Adrenal gland (tissue), 9 donors: ENCODE measurements at regions not wholly inside any gene's neighbourhood (a gene's known extent, or its start where the extent isn't known, plus 50 kb on each side); places are given as distances from the start of the nearest gene placed in this dataset.

Experiments
- DNase-seq, 7 donors: peaks; one replicate each; pipeline ENCODE4 v3.0.0-alpha.2; 2019 to 2020
- H3K27ac ChIP-seq, 5 donors: fragments of 200-600 bp; sonication (generic) in 4 of 5; 1 replicate in 3 of 5; 2 replicates in 2 of 5; pipeline versions ENCODE4 v1.5.1 to v1.8.0; 2016 to 2020; ENCODE audit warnings: mild to moderate bottlenecking in 1 of 5
- H3K27me3 ChIP-seq: fragments of 200-600 bp; 2 replicates; pipeline ENCODE4 v1.8.0; 2021
- H3K36me3 ChIP-seq, 2 donors: fragments of 200-600 bp; replicated peaks in 1 of 2; 1 replicate in 1 of 2; 2 replicates in 1 of 2; pipeline versions ENCODE4 v1.5.1 to v1.8.0; 2018 to 2022
- H3K4me1 ChIP-seq, 2 donors: fragments of 200-600 bp; replicated peaks in 1 of 2; 1 replicate in 1 of 2; 2 replicates in 1 of 2; pipeline versions ENCODE4 v1.5.1 to v1.8.0; 2018 to 2021
- H3K4me3 ChIP-seq, 4 donors: fragments of 200-600 bp; sonication (generic) in 3 of 4; one replicate each; pipeline ENCODE4 v1.5.1; 2016 to 2018
- H3K9me3 ChIP-seq, 3 donors: fragments of 200-600 bp; sonication (generic) in 1 of 3; replicated peaks in 1 of 3; 1 replicate in 2 of 3; 2 replicates in 1 of 3; pipeline versions ENCODE4 v1.5.1 to v1.8.0; 2016 to 2021
- CTCF ChIP-seq, 6 experiments: fragments of 450-650 bp in 4 of 6; fragments of 200-600 bp in 2 of 6; sonication (generic) in 1 of 6; IDR thresholded peaks; 1 replicate in 5 of 6; 2 replicates in 1 of 6; pipeline versions ENCODE4 v1.5.1 to v1.8.0; 2016 to 2021; ENCODE audit warnings: antibody characterized with exemption in 6 of 6, mild to moderate bottlenecking in 2 of 6, moderate library complexity in 1 of 6
- POLR2A ChIP-seq, 2 donors: fragments of 450-650 bp; IDR thresholded peaks; one replicate each; pipeline ENCODE4 v1.6.1; 2017; ENCODE audit warnings: antibody characterized with exemption in 2 of 2, mild to moderate bottlenecking in 2 of 2, moderate library complexity in 1 of 2
- WGBS, 4 donors: extraction: QIAGEN DNeasy Blood & Tissue Kit in 2 of 4; methylation state at CpG; one replicate each; pipeline versions ENCODE4 v1.1.5 to v1.1.7; 2013 to 2017; 5-methylcytosine and 5-hydroxymethylcytosine counted together
- intact Hi-C, 2 donors: fragments of 100-400 bp; cut with DNase I; formaldehyde crosslinking; loops; one replicate each; pipeline versions ENCODE4 v1.14.1 to v1.15.0; 2022 to 2023
- donor health status: healthy with polysubstance abuse.
- donor health status: Bipolar disorder and iron deficiency.
- donor health status: DM: yes; HTN: yes; CAD: no.
- donor health status: DM: no; HTN: no; CAD: no.
- donor health status: DM: no; HTN: no; CAD: no.

DNA sequence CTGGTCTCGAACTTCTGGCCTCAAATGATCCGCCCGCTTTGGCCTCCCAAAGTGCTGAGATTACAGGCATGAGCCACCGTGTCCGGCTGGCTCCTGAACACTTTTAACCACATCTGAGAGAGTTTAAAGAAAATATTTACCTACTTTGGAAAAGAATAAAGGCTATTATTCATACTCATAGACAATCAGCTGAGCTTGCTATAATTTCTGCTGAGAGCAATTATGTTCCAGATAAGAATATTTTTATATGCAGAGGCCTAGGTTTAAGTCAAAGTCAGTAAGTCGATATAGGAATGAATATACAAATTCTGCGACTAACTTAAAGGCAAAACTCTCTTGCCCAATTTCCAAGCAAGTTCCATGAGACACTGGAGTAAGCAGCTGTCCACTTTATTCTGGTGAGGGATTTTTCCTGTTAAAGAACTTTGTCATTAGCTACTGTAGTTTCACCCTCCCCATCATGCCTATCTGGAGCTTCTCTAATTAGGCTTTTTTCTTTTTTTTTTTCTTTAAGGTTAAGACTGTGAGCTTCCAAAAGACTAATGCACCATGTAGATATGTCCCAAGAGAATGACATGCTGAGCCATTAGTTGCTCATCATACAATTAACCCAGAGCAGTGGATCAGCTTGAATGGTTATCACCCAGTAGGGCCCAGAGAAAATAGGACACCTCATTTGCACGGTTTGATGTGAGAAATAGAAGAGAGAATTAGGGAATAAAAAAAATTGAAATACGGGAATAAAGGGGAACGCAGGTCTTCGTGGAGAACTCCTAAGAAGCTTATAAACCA, 260.1 kb downstream of the KCNE4 start:
- Histone ChIP-seq H3K4me1 (no peaks in the 10 kb centered on the region), H3K36me3 (no peaks in the 10 kb centered on the region), H3K27me3 (no peaks in the 10 kb centered on the region), H3K27ac (no peak overlapping the region), H3K4me3 (no peak overlapping the region), H3K9me3 (no peaks in the 10 kb centered on the region)
- no peak for DNase-seq
- intact Hi-C loops: no loop called here
- no peak for TF ChIP-seq POLR2A (IDR thresholded peaks at IDR 0.05)
- no peak for TF ChIP-seq CTCF (IDR thresholded peaks at IDR 0.05)
- WGBS, 4 donors: 69 to 75% (median 70%) methylated on average over 11 of the region's 11 CpGs

DNA sequence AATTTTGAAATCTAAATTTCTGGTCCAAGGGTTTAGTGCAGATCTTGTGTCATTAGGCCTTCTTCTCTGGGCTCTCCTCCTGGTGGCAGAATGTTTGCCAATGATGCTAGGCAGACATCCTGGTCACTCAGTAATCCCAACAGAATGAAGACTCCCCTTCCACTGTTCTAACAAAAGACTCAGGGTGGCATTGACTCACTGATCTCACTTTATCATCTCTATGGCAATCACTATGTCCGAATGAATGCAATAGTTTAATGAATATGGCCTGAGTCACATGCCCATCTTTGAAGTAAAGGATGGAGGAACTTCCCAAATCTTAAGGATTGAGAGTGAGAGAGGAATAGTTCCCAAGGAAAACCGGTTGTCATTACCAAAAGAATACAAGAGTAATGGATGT, 261.1 kb downstream of the KCNE4 start:
- no peaks in the 10 kb centered on the region for H3K9me3 ChIP-seq
- no peaks in the 10 kb centered on the region for H3K27me3 ChIP-seq
- intact Hi-C loops: no loop called here
- H3K4me1 ChIP-seq: no peaks in the 10 kb centered on the region
- H3K27ac ChIP-seq: no peak overlapping the region
- TF ChIP-seq POLR2A (IDR thresholded peaks at IDR 0.05) (no peak), CTCF (IDR thresholded peaks at IDR 0.05) (no peak)
- no peak overlapping the region for H3K4me3 ChIP-seq
- no peaks in the 10 kb centered on the region for H3K36me3 ChIP-seq
- no peak for DNase-seq
- 59 to 80% (median 68%) methylated on average over 2 of the region's 2 CpGs for WGBS, 4 donors

DNA sequence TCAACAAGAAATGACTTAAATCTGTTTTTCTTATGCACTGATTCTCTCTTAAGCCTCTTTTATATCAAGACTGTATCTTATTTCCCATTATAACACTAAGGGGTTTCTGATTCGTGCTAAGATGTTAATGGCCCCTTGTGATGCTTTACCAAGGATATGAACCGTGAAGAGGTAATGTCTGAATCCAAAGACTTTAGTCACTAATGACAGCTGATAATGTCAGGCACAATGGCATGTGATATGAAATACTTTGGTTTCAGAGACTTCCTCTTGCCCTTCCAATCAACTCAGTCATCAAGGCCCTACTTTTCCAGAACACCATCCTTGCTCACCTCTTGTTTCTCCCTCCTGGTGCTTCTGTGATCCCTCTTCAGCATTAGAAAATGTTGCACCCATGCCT, 262.8 kb downstream of the KCNE4 start:
- Histone ChIP-seq H3K4me1 (no peaks in the 10 kb centered on the region), H3K36me3 (no peaks in the 10 kb centered on the region), H3K27ac (no peak overlapping the region), H3K27me3 (no peaks in the 10 kb centered on the region), H3K4me3 (no peak overlapping the region), H3K9me3 (no peaks in the 10 kb centered on the region)
- intact Hi-C loops: no loop called here
- DNase-seq: no peak
- WGBS, 4 donors: 48 to 79% (median 68%) methylated on average over 2 of the region's 2 CpGs
- TF ChIP-seq POLR2A (IDR thresholded peaks at IDR 0.05) (no peak), CTCF (IDR thresholded peaks at IDR 0.05) (no peak)

DNA sequence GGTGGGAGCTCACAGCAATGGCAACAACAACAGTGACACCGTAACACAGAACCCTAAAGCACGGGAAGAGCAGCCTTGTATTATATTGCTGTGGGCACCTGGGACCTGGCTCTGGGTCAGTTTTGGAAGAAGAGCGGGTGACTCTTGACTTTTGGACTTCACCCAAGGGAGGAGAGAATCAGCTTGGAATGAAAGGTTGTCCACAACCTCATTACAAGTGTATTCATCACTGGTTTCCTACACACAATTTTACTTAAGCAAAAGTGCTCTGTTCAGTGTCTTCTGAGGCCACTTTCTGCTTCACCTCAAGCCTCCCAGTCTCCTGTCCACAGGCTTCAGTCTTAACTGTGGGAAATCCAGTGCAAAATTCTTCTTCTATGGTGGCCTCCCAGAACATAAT, 263.8 kb downstream of the KCNE4 start:
- Histone ChIP-seq H3K27ac (no peak overlapping the region), H3K36me3 (no peaks in the 10 kb centered on the region), H3K4me3 (no peak overlapping the region), H3K9me3 (no peaks in the 10 kb centered on the region), H3K27me3 (no peaks in the 10 kb centered on the region), H3K4me1 (no peaks in the 10 kb centered on the region)
- DNase-seq: no peak
- 71 to 91% (median 80%) methylated on average over 3 of the region's 3 CpGs for WGBS, 4 donors
- no peak for TF ChIP-seq CTCF (IDR thresholded peaks at IDR 0.05)
- no peak for TF ChIP-seq POLR2A (IDR thresholded peaks at IDR 0.05)
- intact Hi-C loops: no loop called here
